ENCODE measurements at regions not wholly inside any gene's neighbourhood (a gene's known extent, or its start where the extent isn't known, plus 50 kb on each side); places are given as distances from the start of the nearest gene placed in this dataset.

DNA sequence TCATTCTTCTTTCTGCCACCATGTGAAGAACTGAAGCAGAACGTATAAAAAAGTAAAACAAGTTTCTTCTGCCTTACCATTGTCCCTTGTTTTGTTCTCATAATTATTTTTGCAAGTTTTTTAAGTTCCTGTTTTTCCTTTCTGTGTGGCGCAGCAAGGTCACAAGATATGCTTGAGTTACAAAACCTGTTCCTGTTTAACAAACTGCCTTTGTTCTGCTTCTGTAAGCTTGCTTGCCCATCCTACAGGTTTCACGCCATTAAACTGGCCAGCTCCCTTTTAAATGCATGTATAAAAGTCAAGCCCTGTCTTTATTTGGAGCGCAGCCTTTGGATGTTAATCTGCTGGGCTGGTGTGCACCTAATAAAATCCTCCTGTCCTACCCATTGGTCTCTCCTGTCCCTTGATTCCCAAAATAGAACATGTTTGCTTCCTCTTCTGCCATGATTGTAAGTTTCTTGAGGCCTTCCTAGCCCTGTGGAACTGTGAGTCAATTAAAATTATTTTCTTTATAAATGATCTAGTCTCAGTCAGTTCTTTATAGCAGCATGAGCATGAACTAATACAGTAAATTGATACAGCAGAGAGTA, 1115.4 kb downstream of the SLITRK1 start:
- no peak for DNase-seq

DNA sequence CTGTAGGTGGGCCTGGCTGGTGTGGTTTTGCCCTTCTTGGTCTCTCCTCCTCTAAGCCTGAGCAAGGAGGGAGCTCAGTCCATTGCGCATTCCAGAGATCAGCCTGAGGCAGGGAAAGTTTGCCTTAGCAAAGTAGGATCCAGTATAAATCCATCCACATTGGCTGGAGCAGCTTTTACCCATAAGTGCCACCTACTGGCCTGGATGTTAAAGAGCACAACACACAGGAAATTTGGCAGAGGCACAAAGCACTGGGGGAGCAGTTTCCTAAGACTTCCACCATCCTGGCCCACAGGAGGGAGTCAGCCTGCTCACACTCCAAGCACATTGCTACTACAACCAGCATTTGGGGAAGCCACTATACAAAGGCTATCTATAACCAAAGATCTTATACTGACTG, 1124.2 kb downstream of the SLITRK1 start:
- DNase-seq = no peak

DNA sequence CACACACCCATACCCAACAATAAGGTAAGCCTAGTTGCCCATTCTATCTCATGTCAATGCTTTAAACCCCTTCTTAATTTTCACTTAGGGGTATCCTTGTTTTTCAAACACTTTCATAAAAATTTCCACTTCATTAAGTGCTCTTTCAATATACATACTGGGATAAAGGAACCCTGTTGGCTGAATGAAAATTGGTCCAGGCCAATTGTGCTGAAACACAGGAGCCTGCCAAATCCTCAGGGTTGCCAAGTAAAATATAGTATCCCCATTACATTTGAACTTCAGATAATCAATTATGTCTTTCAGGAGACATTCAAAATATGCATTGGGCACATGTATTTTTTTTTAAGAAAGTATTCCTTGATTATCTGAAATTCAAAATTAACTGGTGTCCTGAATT, 1131.1 kb downstream of the SLITRK1 start:
- no peak for DNase-seq

DNA sequence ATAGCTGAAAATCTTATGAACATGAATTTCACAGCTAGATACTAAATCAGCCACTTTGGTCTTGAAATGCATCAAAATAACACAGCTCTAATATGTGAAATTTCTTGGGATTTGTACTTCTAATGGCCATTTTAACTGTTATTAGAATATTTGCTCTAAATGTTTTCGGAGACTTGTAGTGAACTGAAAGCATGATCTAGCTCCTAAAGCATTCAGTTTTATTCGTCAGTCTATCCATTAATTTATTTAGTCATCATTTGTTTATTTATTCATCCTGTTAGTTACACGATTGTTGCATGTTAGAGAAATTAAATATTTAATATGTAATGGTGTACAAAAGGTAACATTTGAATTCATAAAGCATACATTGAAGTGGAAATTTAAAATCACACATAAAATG, 1132.7 kb downstream of the SLITRK1 start:
- no peak for DNase-seq

DNA sequence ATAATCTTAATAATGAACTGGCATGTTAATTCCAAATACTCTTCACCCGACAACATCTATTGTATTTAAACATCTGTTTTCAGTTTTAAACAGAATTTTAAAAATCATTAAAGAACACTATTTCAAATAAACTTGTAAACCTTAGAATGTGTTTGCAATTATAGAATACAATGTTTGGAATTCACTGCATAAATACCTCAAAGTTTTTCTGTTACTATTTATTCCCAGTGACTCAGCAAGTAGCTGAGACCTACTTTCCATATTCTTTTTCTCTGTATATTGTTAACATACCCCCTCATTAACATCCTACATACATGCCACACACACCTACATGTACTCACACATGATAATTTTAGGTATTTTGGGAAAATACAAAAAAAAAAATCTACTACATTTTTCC, 1134.3 kb downstream of the SLITRK1 start:
- no peak for DNase-seq

DNA sequence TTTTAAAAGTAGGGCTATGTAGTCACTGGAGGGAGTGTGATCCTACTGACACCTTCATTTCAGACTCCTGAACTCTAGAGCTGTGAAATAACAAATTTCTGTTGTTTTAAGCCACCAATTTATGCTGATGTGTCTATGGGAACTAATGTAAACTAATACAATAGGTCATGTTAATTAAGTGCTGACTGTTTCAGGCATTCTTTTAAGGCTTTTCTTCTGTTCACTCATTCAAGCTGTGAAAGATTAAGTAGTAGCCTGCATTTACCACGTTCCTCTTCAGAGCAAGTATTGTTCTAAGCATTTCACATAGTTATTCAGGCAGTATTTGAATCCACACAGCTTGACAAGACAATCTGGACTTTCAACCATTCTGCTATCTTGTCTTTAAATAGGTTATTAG, 1135.0 kb downstream of the SLITRK1 start:
- DNase-seq = no peak

DNA sequence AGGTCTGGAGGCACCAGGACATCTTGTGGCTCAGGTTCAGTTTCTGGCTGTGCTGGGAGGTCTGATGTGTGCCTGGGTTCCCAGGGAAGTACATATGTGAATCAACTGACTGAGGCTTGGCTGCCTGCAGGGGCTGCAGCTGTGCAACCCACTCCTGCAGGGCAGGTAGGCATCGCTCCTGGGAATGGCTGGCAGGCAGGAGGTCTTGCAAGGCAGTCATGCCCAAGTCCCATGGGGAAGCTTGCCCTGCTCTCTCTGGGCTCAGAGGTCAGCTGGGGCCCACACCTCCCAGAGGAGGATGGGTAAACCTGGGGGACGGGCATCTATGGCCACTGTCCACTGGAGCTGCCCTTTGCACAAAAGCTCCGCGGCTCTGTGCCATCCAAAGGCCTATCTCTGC, 1141.8 kb downstream of the SLITRK1 start:
- no peak for DNase-seq

DNA sequence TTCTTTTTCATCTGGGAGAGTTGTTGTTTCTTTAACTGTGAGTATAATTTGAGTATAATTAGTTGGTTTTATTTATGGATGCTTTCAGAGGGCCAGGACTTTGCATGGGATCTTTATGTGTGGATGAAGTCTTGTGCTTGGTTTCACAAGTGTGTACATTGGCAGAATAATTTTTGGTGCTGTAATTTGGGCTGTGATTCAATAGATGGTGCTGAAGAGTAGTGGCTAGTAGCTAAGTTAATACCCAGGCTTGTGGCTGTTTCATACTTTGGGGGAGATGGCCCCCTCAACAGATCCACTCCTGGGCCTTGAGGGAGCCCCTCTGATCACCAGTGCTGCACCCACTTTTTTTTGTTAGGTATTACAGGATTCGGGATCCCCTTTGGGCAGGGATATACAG, 1142.4 kb downstream of the SLITRK1 start:
- no peak for DNase-seq

DNA sequence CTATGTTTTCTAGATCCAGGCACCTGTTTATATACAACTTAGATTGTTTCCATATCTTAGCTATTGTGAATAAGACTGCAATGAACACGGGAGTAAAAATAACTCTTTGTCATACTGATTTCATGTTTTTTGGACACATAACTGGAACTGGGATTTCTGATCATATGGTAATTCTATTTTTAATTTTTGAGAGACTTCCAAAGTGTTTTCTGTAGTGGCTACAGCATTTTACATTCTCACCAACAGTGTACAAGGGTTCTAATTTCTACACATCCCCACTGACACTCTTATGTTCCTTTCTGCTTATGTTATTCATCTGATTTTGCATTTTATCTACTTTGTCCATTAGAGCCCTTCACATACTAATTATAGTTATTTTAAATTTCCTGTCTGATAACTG, 1152.9 kb downstream of the SLITRK1 start:
- DNase-seq = no peak

DNA sequence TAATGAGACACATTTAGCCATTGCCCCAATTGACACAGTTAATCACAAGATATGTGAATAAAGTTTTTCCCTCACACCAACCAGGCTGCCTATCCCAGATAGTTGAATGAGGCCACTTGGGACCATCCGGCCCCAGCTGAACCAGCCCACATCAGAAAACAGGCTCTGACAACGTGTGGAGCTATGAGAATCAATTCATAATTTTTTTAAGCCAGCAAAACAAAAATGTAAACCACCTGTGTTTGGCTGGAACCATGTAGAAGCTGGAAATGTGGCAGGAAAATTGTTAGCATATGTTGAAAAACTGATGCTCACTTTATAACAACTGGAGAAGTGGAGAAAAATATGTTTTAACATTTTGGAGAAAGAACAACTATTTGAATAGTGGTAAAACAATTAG, 1161.3 kb downstream of the SLITRK1 start:
- no peak for DNase-seq

DNA sequence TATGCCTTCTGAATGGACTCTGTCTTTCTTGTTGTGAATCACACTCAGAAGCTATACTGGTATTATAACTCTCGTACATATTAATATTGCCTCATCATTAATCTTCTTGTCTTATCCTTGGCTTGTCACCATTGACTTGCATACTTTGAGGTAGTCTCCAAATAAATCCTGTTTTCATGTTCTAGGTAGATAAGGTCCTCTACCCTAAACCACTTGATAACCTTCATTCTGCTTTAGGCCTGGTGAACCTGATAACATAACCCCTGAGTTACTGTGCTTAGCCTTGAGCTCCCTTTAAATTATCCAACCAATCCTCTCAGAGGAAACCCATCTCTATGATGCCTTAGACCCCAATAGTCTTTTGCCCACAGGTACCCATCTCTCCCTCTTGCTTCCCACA, 1162.3 kb downstream of the SLITRK1 start:
- no peak for DNase-seq

DNA sequence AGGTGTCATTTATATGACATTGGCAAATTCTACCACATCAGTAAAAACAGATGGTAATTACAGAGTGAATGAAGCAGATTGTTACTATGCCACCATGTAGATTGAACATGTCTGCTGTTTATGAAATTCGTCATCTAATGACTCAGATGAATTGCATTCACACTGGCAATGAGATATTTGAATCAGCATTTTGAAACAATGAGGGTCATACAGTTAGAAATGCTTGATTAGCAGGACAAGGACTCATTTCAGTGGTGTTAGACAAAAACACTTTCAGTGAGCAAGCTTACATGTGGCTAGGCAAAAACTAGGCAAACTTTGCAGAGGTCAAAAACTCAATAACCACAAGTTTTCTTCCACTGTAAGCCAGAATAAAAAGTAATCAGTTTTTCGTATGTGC, 1165.0 kb downstream of the SLITRK1 start:
- DNase-seq = no peak

DNA sequence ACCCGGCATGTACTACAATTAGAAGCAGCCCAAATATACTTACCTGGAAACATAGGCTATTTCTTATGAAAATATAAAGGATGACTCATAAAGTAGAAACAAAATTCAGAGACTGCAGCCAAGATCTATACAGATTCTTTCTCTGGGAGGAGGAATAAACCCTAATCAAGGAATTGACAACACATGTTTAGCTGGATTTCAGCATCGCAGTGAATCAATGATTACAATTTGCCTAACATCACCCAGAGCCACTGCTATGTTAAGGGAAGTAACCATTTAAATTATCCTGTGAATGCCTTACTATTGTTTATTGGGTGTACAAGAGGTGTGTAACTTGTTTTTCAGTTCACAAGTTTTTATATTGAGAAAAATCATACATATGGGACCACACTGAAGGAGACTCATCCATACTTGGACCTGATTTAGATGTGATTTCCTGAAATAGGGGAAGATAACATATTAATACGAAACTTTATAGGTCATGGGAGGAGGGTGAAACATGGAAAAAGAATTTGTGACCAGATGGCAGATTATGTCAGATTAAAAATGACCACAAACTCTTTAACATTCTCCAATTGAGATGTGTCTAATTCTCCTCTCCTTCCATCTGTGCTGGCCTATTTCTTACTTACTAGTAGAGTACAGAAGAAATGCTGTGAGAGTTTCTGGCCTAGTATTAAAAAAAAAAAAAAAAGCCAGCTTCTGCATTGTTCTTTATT, 1168.4 kb downstream of the SLITRK1 start:
- no peak for DNase-seq

DNA sequence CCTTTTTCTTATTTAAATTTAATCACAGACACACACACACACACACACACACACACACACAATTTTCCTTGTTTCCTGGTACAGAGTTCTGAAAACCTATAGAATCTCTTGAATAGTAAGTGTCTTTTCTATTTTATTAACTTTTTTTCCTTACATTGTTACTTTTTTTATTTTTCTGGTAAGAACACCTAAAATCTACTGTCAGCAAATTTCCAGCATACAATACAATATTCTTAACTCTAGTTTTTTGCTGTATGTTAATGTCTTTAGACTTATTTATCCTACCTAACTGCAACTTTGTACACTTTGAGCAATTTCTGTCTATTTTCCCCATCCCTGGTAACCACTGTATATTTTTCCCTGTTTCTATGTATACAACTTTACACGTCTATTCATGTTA, 1179.8 kb downstream of the SLITRK1 start:
- no peak for DNase-seq

DNA sequence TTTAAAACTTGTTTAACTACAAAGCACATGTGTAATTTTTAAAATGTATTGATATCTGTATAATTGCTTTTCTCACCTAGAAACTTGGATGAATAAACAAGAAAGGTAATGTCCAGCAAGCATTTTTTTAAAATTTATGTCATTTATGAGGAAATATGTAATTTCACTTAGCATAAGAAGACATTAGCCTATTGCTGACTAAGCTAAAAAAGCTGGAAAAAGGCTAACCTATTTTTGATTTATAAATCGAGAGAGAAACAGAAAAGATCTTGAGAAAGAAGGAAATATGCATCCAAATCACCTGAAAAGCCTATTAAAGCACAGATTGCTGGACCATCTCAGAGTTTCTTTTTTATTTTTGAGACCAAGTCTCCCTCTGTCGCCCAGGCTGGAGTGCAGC, 1181.3 kb downstream of the SLITRK1 start:
- no peak for DNase-seq

DNA sequence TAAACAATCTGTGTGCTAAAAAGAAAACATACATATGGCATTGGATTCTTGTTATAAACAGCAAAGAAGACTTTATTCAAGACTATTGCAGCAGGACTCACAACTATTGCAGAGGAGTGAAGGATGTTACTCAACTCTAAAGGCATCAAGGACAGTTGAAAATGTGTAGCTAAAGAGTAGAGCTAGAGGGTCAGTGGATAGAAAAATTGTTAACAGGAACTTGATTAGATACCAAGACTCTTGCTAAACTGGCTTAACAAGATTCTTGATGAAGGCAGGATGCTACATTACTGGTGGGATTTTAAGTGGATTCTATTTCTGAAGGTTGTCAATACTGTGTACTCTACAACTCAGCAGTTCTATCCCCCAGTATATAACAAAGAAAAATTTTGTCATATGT, 1183.3 kb downstream of the SLITRK1 start:
- no peak for DNase-seq

DNA sequence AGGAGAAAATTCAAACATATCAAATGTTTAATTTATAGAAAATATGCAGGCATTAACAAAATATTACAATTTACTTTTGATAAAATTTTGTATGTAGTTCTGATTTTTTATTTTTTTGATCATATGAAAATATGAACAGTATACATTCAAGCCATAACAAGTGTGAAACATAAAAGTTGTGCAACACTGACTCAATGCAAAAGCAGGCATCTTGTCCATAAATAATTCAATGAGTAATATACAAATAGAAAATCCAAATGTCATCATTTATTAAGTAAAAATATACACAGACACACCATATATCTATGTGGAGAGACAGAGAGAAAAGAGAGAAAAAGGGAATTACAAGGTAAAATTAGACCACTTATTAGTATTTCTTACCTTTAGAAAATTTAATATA, 1183.9 kb downstream of the SLITRK1 start:
- DNase-seq = no peak

DNA sequence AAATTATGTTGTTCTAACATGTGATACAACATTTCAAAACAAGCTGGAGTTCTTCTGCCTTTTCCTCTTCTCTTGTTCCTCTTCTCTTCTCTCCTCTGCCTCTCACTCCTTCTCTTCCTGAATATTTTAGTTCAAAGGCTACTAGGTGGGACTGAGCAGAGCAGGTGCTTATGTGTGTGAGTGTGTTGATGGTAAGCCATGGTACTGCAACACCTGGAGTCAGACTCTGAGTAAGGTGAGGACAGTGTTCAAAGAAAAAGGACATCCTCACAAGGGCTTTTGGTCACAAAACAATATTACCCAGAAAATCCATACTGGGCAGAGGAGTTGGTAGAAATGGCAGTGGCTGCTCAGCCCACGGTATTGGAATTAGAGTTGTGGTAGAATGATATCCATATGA, 1188.7 kb downstream of the SLITRK1 start:
- DNase-seq = no peak

DNA sequence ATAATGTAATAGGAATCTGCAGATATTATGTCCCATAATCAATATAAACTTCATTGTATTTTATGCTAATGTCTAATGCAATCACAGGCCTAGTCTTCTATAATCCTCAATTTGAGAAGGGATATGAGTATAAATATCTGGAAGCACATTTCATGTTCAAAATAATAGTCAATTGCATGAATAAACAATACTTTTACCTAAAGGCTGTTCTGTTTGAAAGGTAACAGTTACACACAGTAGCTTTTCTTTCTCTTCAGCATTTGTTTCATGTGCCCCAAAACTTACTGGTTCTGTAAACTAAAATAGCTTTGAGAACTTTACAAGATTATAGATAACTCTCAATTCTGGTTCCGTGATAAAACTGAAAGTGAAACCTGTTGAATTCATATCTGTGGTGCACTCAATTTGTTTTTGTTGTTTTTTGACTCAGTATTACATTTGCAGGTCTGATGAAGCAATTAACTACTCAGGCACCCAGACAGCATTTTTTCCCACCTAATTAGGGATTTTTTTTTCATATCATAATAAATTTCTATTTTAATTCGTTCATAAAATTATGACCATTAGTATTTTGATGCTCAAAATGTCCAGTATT, 1193.8 kb downstream of the SLITRK1 start:
- no peak for DNase-seq

DNA sequence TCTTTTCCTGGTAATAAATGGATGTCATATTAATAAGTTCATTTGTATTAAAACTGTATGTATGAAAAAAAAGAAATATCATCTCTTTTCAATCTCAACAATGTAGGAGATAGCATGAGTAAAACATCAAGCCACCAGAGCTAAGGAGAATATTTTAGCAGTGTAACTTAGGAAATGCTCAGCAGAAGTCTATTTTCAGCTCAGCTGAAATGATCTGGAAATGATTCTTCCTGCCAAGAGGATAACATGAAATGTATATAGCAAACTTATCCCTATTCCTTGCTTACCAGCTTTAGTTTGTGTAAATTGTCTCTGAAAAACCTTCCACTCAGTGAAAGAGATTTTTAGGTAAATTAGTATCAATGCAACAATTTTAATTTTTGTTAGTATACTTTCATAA, 1194.4 kb downstream of the SLITRK1 start:
- DNase-seq = no peak

DNA sequence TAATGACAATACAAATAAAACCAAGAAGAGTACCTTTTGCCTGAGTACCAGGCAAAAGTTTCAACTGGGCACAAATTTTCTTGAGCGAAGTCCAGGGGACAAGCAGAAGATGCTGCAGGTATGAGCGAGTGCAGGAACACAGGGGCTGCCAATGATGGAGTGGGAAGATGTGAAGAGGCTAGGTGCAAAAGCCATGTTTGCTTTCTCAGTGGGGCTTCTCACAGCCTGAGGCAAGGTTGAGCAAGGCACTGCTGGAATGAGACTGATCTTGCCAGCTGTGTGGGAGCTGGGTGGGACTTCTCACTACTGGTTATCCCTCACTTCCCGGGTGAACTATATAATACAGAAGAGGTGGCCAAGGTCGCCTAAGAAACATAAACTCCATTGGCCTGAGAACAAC, 1200.7 kb downstream of the SLITRK1 start:
- DNase-seq = no peak

DNA sequence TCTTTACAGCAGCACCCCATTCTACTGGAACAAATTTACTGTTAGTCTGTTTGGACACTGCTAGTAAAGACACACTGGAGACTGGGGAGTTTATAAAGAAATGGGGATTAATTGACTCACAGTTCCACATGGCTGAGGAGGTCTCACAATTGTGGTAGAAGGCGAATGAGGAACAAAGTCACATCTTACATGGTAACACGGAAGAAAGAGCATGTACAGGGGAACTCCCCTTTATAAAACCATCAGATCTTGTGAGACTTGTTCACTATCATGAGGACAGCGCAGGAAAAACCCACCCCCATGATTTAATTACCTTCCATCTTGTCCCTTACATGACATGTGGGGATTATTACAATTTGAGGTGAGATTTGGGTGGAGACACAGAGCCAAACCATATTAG, 1204.2 kb downstream of the SLITRK1 start:
- no peak for DNase-seq

DNA sequence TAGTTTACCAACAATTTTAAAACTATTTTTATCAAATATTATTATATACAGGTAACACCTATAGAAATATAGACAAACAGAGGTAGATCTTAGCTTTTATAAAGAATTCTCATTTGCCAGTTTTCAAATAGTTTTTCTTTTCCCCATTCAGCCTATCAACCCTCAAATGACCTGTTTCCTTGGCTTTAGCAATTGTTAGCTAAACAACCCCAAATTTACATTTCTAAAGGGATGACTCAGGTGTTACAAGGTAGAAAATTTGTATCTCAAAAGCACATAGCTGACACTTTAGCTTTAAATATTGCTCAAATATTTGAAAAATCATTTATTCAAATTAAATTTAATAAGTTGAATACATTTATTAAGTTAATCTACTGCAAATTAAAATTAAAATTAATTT, 1207.2 kb downstream of the SLITRK1 start:
- DNase-seq = no peak

DNA sequence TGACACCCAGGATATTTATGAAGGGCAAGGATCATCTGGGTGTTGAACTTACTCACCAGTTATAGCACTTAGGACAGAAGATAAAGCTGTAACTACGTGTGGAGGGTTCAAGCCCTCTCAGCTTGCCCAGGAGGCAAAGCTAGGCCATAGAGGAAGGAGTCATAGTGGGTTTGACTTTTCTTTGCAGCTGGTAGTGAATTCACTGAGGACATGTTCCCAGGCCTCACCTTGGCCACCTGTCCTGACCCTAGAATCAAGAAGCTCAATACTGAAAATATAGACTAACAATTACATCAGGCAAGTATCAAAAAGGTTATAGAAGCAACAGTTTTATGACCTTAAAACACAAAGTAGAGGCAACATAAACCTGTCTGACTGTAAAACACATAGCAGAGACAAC, 1207.7 kb downstream of the SLITRK1 start:
- DNase-seq = no peak

DNA sequence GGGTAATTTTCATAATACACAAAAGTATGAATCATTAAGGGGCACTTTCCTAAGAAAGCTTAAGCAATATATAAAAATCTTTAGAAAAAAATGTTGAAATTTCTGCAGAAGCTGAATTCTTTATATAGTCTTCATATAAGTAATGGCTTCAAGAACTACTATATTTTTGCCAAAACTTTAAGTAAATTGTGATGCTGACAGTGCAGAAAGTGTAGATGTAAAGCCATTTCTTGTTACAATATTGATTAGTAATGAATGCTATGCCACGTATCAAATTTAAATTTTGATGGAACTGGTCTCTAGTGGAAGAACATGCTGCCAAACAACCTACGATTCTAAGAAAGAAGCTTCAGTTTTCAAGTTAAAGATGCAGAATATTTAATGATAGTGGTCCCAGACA, 1210.0 kb downstream of the SLITRK1 start:
- no peak for DNase-seq

All from activated gamma-delta T cell (primary cell).